ENCODE measurements at regions not wholly inside any gene's neighbourhood (a gene's known extent, or its start where the extent isn't known, plus 50 kb on each side); places are given as distances from the start of the nearest gene placed in this dataset.

DNA sequence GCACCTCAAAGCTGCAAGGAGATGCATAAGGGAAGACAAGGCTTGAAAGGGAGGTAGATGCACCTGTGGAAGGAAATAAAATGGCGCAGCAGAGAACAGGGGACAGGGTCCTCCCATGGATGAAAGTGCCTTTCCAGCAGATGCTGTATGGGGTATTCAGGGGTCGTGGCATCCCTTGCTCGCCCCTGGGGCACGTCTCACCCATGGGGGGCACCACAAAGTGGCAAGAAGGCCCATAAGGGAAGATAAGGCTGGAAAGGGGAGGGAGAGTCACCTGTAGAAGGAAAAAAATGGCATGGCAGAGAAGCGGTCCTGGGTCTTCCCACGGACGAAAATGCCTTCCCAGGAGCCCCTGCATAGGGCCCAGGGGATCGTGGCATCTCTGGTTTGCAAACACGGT is 265.1 kb downstream of the ALG10 start (continued):
- no peak for TF ChIP-seq GABPA (IDR thresholded peaks at IDR 0.05; ENCODE audit: low read depth)
- no peak for TF ChIP-seq ZNF24 (IDR thresholded peaks at IDR 0.05)
- no peak for TF ChIP-seq ZBED1 (IDR thresholded peaks at IDR 0.05; ENCODE audit: borderline replicate concordance)

DNA sequence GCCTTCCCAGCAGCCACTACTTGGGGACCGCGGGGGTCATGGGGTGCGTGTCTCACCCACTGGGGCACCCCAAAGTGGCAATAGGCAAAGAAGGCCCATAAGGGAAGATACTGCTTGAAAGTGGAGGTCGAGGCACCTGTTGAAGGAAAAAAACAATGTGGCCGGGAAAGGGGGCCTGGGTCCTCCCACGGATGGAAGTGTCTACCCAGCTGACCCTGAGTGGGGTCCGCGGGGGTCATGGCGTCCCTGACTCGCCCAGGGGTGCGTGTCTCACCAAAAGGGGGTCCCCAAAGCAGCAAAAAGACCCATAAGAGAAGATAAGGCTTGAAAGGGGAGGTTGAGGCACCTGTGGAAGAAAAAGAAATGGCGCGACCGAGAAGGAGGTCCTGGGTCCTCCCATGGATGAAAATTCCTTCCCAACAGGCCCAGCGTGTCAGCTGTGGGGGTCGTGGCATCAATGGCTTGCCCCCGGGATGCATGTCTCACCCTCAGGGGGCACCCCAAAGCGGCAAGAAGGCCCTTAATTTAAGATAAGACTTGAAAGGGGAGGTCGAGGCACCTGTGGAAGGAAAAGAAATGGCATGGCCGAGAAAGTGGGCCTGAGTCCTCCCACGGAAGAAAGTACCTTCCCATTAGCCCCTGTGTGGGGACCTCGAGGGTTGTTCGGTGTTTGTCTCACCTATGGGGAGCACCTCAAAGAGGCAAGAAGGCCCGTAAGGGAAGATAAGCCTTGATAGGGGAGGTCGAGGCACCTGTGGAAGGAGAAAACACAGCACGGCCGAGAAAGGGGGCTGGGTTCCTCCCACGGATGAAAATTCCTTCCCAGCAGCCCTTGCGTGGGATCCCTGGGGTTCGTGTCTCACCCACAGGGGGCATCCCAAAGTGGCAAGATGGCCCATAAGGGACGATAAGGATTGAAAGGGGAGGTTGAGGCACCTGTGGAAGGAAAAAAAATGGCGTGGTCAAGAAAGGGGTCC is 266.0 kb downstream of the ALG10 start:
- Histone ChIP-seq H3K9me3 (replicated peaks; ENCODE audit: control insufficient read depth, insufficient read depth, low read length) (no peaks in the 10 kb centered on the region; the same call in 2 of the 3 replicates), H3K36me3 (ENCODE audit: control insufficient read depth in 2 of 2, insufficient read depth in 2 of 2, low read length in 1 of 2) (no peaks in the 10 kb centered on the region), H3K4me1 (ENCODE audit: control insufficient read depth, insufficient read depth, low read length) (no peaks in the 10 kb centered on the region), H3K4me3 (no peak overlapping the region), H3K27me3 (replicated peaks in 1 of 2; ENCODE audit: control insufficient read depth in 2 of 2, insufficient read depth in 2 of 2, low read length in 1 of 2) (no peaks in the 10 kb centered on the region), H2AFZ (ENCODE audit: control insufficient read depth, low read depth, low read length) (no peak overlapping the region), H3K79me2 (ENCODE audit: control insufficient read depth, insufficient read depth, low read length) (no peaks in the 10 kb centered on the region), H3K9ac (ENCODE audit: control insufficient read depth, insufficient read depth, low read length) (no peak overlapping the region), H4K20me1 (ENCODE audit: control insufficient read depth, insufficient read depth) (no peaks in the 10 kb centered on the region), H3K4me2 (ENCODE audit: control insufficient read depth, insufficient read depth) (no peak overlapping the region), H3K27ac (ENCODE audit: control insufficient read depth, insufficient read depth) (no peak overlapping the region)
- no peak for DNase-seq (ENCODE audit: low read depth, low spot score)
- RAD21 ChIA-PET (ENCODE audit: unreplicated experiment), result no interaction called here
- SMC1A ChIA-PET (ENCODE audit: uncharacterized antibody, unreplicated experiment), result no interaction called here
- BruUV-seq (replicated peaks), result no TSS peak
- POLR2A ChIA-PET, result no interaction called here
- FAIRE-seq, result no peak
- ATAC-seq, result no peak
- intact Hi-C loops (cut with micrococcal nuclease; ENCODE audit: unreplicated experiment), result no loop called here
- in situ Hi-C loops (cut with MboI), result loop anchor here (25.0 kb wide), 3 partner anchors 99 to 299 kb away; no protein-coding TSS in a partner anchor
- CTCF ChIA-PET, result no interaction called here
- WGBS (ENCODE audit: insufficient coverage, insufficient replicate concordance, low lambda C conversion rate, missing lambda C conversion rate), result 39% methylated on average over 31 of the region's 32 CpGs
- TF ChIP-seq ZNF622 (IDR thresholded peaks at IDR 0.05) (no peak), TARDBP (IDR thresholded peaks at IDR 0.05; ENCODE audit: borderline replicate concordance) (no peak), ZNF217 (IDR thresholded peaks at IDR 0.05) (no peak), TAF1 (IDR thresholded peaks at IDR 0.05; ENCODE audit: borderline replicate concordance, low read depth, low read length) (no peak), RFX5 (IDR thresholded peaks at IDR 0.05; ENCODE audit: low read depth, low read length) (no peak), MTA2 (IDR thresholded peaks at IDR 0.05; ENCODE audit: low read depth) (no peak), SUPT20H (IDR thresholded peaks at IDR 0.05; ENCODE audit: borderline replicate concordance, control insufficient read depth, low read depth, low read length) (no peak), FOXM1 (IDR thresholded peaks at IDR 0.05; ENCODE audit: low read depth, low read length) (no peak), WRNIP1 (IDR thresholded peaks at IDR 0.05; ENCODE audit: borderline replicate concordance, low read depth, low read length) (no peak)
- TF ChIP-seq, protein P1, sequence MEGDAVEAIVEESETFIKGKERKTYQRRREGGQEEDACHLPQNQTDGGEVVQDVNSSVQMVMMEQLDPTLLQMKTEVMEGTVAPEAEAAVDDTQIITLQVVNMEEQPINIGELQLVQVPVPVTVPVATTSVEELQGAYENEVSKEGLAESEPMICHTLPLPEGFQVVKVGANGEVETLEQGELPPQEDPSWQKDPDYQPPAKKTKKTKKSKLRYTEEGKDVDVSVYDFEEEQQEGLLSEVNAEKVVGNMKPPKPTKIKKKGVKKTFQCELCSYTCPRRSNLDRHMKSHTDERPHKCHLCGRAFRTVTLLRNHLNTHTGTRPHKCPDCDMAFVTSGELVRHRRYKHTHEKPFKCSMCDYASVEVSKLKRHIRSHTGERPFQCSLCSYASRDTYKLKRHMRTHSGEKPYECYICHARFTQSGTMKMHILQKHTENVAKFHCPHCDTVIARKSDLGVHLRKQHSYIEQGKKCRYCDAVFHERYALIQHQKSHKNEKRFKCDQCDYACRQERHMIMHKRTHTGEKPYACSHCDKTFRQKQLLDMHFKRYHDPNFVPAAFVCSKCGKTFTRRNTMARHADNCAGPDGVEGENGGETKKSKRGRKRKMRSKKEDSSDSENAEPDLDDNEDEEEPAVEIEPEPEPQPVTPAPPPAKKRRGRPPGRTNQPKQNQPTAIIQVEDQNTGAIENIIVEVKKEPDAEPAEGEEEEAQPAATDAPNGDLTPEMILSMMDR (IDR thresholded peaks at IDR 0.05 in 2 of 3, conservative IDR thresholded peaks at IDR 0.05 in 1 of 3; ENCODE audit: control insufficient read depth in 2 of 3, extremely low read depth in 1 of 3, insufficient read depth in 1 of 3, low read depth in 3 of 3, low read length in 3 of 3), result no peak
- TF ChIP-seq, protein P2, sequence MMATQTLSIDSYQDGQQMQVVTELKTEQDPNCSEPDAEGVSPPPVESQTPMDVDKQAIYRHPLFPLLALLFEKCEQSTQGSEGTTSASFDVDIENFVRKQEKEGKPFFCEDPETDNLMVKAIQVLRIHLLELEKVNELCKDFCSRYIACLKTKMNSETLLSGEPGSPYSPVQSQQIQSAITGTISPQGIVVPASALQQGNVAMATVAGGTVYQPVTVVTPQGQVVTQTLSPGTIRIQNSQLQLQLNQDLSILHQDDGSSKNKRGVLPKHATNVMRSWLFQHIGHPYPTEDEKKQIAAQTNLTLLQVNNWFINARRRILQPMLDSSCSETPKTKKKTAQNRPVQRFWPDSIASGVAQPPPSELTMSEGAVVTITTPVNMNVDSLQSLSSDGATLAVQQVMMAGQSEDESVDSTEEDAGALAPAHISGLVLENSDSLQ (IDR thresholded peaks at IDR 0.05), result no peak
- TF ChIP-seq, protein P3, sequence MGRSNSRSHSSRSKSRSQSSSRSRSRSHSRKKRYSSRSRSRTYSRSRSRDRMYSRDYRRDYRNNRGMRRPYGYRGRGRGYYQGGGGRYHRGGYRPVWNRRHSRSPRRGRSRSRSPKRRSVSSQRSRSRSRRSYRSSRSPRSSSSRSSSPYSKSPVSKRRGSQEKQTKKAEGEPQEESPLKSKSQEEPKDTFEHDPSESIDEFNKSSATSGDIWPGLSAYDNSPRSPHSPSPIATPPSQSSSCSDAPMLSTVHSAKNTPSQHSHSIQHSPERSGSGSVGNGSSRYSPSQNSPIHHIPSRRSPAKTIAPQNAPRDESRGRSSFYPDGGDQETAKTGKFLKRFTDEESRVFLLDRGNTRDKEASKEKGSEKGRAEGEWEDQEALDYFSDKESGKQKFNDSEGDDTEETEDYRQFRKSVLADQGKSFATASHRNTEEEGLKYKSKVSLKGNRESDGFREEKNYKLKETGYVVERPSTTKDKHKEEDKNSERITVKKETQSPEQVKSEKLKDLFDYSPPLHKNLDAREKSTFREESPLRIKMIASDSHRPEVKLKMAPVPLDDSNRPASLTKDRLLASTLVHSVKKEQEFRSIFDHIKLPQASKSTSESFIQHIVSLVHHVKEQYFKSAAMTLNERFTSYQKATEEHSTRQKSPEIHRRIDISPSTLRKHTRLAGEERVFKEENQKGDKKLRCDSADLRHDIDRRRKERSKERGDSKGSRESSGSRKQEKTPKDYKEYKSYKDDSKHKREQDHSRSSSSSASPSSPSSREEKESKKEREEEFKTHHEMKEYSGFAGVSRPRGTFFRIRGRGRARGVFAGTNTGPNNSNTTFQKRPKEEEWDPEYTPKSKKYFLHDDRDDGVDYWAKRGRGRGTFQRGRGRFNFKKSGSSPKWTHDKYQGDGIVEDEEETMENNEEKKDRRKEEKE (IDR thresholded peaks at IDR 0.05), result no peak
